Thyroid gland (tissue), 4 donors: ENCODE measurements at regions not wholly inside any gene's neighbourhood (a gene's known extent, or its start where the extent isn't known, plus 50 kb on each side); places are given as distances from the start of the nearest gene placed in this dataset.

ENCODE experiments used
- DNase-seq, 2 donors: peaks; one replicate each; pipeline ENCODE4 v3.0.0-alpha.2; 2019
- H3K27ac ChIP-seq, 3 donors: fragments of 200-600 bp; sonication (generic); 1 replicate in 2 of 3; 2 replicates in 1 of 3; pipeline ENCODE4 v1.5.1; 2016 to 2019; ENCODE audit warnings: mild to moderate bottlenecking in 1 of 3, moderate library complexity in 1 of 3
- H3K27me3 ChIP-seq: fragments of 200-600 bp; sonication (generic); one replicate; pipeline ENCODE4 v1.5.1; 2019
- H3K36me3 ChIP-seq, 2 donors: fragments of 200-600 bp; sonication (generic); one replicate each; pipeline ENCODE4 v1.5.1; 2016 to 2019
- H3K4me1 ChIP-seq, 2 donors: fragments of 200-600 bp; sonication (generic); one replicate each; pipeline ENCODE4 v1.5.1; 2017 to 2019
- H3K4me3 ChIP-seq, 3 donors: fragments of 200-600 bp; sonication (generic); replicated peaks in 1 of 3; 1 replicate in 2 of 3; 2 replicates in 1 of 3; pipeline ENCODE4 v1.5.1; 2016; ENCODE audit warnings: mild to moderate bottlenecking in 1 of 3
- H3K9me3 ChIP-seq: fragments of 200-600 bp; sonication (generic); one replicate; pipeline ENCODE4 v1.5.1; 2017
- POLR2A ChIP-seq, 2 donors: fragments of 450-650 bp; IDR thresholded peaks; one replicate each; pipeline ENCODE4 v1.6.1; 2017; ENCODE audit warnings: antibody characterized with exemption in 2 of 2, mild to moderate bottlenecking in 2 of 2, moderate library complexity in 1 of 2
- WGBS, 2 donors: methylation state at CpG; one replicate each; pipeline ENCODE4 v1.1.5; 2017; 5-methylcytosine and 5-hydroxymethylcytosine counted together
- intact Hi-C: fragments of 100-400 bp; cut with DNase I; formaldehyde crosslinking; loops from one replicate; pipeline ENCODE4 v1.15.1; 2023
- TF ChIP-seq, protein P1 (sequence below), 6 experiments: fragments of 200-600 bp in 3 of 6; fragments of 450-650 bp in 3 of 6; sonication (generic) in 3 of 6; IDR thresholded peaks; one replicate each; pipeline ENCODE4 v1.5.1; 2016 to 2019; ENCODE audit warnings: antibody characterized with exemption in 6 of 6, mild to moderate bottlenecking in 2 of 6, inconsistent platforms in 1 of 6, moderate library complexity in 1 of 6

GRCh38 chr2:64817453-64817852 lies 163.7 kb upstream of the SERTAD2 start:
- H3K27me3 ChIP-seq = no peaks in the 10 kb centered on the region
- no peak overlapping the region for H3K4me3 ChIP-seq
- no peaks in the 10 kb centered on the region for H3K4me1 ChIP-seq
- intact Hi-C loops = no loop called here
- no peak overlapping the region for H3K27ac ChIP-seq
- TF ChIP-seq, protein P1, sequence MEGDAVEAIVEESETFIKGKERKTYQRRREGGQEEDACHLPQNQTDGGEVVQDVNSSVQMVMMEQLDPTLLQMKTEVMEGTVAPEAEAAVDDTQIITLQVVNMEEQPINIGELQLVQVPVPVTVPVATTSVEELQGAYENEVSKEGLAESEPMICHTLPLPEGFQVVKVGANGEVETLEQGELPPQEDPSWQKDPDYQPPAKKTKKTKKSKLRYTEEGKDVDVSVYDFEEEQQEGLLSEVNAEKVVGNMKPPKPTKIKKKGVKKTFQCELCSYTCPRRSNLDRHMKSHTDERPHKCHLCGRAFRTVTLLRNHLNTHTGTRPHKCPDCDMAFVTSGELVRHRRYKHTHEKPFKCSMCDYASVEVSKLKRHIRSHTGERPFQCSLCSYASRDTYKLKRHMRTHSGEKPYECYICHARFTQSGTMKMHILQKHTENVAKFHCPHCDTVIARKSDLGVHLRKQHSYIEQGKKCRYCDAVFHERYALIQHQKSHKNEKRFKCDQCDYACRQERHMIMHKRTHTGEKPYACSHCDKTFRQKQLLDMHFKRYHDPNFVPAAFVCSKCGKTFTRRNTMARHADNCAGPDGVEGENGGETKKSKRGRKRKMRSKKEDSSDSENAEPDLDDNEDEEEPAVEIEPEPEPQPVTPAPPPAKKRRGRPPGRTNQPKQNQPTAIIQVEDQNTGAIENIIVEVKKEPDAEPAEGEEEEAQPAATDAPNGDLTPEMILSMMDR (IDR thresholded peaks at IDR 0.05) = no peak
- TF ChIP-seq POLR2A (IDR thresholded peaks at IDR 0.05) = no peak
- no peak for DNase-seq
- H3K36me3 ChIP-seq = no peaks in the 10 kb centered on the region
- H3K9me3 ChIP-seq = no peaks in the 10 kb centered on the region
- 100% methylated on average over 3 to 4 of the region's 4 CpGs for WGBS, 2 donors

- H3K4me1 ChIP-seq = no peaks in the 10 kb centered on the region
- H3K27ac ChIP-seq = no peak overlapping the region
- DNase-seq = no peak
- H3K9me3 ChIP-seq = no peaks in the 10 kb centered on the region
- H3K36me3 ChIP-seq = no peaks in the 10 kb centered on the region
- H3K27me3 ChIP-seq = no peaks in the 10 kb centered on the region
- no peak for TF ChIP-seq POLR2A (IDR thresholded peaks at IDR 0.05)
- TF ChIP-seq, protein P1 (IDR thresholded peaks at IDR 0.05) = no peak
- intact Hi-C loops = no loop called here
- WGBS, 2 donors = 48 to 49% methylated on average over 4 of the region's 4 CpGs
- H3K4me3 ChIP-seq = no peak overlapping the region
Observed at GRCh38 chr2:64818664-64819060, 164.9 kb upstream of the SERTAD2 start.

GRCh38 chr2:64819361-64819760 lies 165.6 kb upstream of the SERTAD2 start:
- whole genome bisulfite sequencing, 2 donors = 75 to 80% methylated on average over 2 of the region's 2 CpGs
- H3K27me3 ChIP-seq = no peaks in the 10 kb centered on the region

GRCh38 chr2:64819774-64820688 lies 166.3 kb upstream of the SERTAD2 start:
- Histone ChIP-seq H3K27me3 (no peaks in the 10 kb centered on the region), H3K4me1 (no peaks in the 10 kb centered on the region), H3K36me3 (no peaks in the 10 kb centered on the region), H3K27ac (no peak overlapping the region), H3K4me3 (no peak overlapping the region), H3K9me3 (no peaks in the 10 kb centered on the region)
- 85 to 87% methylated on average over 11 of the region's 11 CpGs for WGBS, 2 donors
- no peak for DNase-seq
- TF ChIP-seq, protein P1 (IDR thresholded peaks at IDR 0.05) = no peak
- no peak for TF ChIP-seq POLR2A (IDR thresholded peaks at IDR 0.05)
- intact Hi-C loops = no loop called here

More at GRCh38 chr2:64819361-64819760, 165.6 kb upstream of the SERTAD2 start:
- H3K9me3 ChIP-seq = no peaks in the 10 kb centered on the region
- no peak for DNase-seq
- H3K36me3 ChIP-seq = no peaks in the 10 kb centered on the region
- no peak overlapping the region for H3K4me3 ChIP-seq
- TF ChIP-seq POLR2A (IDR thresholded peaks at IDR 0.05) = no peak
- TF ChIP-seq, protein P1 (IDR thresholded peaks at IDR 0.05) = no peak
- no peaks in the 10 kb centered on the region for H3K4me1 ChIP-seq
- H3K27ac ChIP-seq = no peak overlapping the region
- intact Hi-C loops = no loop called here

GRCh38 chr2:64820901-64821300 lies 167.2 kb upstream of the SERTAD2 start:
- Histone ChIP-seq H3K27ac (no peak overlapping the region), H3K9me3 (no peaks in the 10 kb centered on the region), H3K4me3 (no peak overlapping the region), H3K36me3 (no peaks in the 10 kb centered on the region), H3K4me1 (no peaks in the 10 kb centered on the region), H3K27me3 (no peaks in the 10 kb centered on the region)
- no peak for TF ChIP-seq POLR2A (IDR thresholded peaks at IDR 0.05)
- TF ChIP-seq, protein P1 (IDR thresholded peaks at IDR 0.05) = no peak
- WGBS, 2 donors = 83 to 100% methylated on average over 1 of the region's 1 CpG
- no peak for DNase-seq
- intact Hi-C loops = no loop called here
